A673 (cell line): ENCODE measurements at regions not wholly inside any gene's neighbourhood (a gene's known extent, or its start where the extent isn't known, plus 50 kb on each side); places are given as distances from the start of the nearest gene placed in this dataset.

Source experiments
- BruUV-seq: library from RNA; stranded (reverse); fragments of 400-500 nt; replicated peaks from 2 replicates; lab custom pipeline; 2021; lab: Mats Ljungman, UMichigan
- CTCF ChIA-PET: fragments of 300-600 bp; sonication (Branson Sonifier 250); formaldehyde crosslinking; loops from one replicate; lab custom pipeline; 2022; ENCODE audit warnings: antibody characterized with exemption; lab: Charles Lee
- POLR2A ChIA-PET: fragments of 300-600 bp; sonication (Branson Sonifier 250); formaldehyde crosslinking; loops from one replicate; lab custom pipeline; 2022; ENCODE audit warnings: antibody characterized with exemption; ENCODE audit not compliant: low non-redundant PET; lab: Charles Lee
- DNase-seq: peaks from one replicate; pipeline ENCODE4 v3.0.0-alpha.2; 2015; ENCODE audit warnings: low spot score
- H3K27ac ChIP-seq: fragments of 200-600 bp; sonication (generic); 2 replicates; pipeline ENCODE4 v1.5.1; 2016; ENCODE audit warnings: mixed run types, low read depth, mild to moderate bottlenecking, mixed read lengths, antibody characterized with exemption, low read length; ENCODE audit not compliant: poor library complexity, severe bottlenecking
- H3K27me3 ChIP-seq: fragments of 200-600 bp; sonication (generic); replicated peaks from 2 replicates; pipeline ENCODE4 v1.6.1; 2017; ENCODE audit warnings: mixed run types, low read depth, mild to moderate bottlenecking, mixed read lengths, antibody characterized with exemption, low read length; ENCODE audit not compliant: insufficient read depth, poor library complexity
- H3K36me3 ChIP-seq: fragments of 200-600 bp; sonication (generic); 2 replicates; pipeline ENCODE4 v1.6.1; 2016; ENCODE audit warnings: mixed run types, mild to moderate bottlenecking, mixed read lengths, antibody characterized with exemption, low read length; ENCODE audit not compliant: insufficient read depth, poor library complexity, severe bottlenecking
- H3K4me1 ChIP-seq: fragments of 200-600 bp; sonication (generic); 2 replicates; pipeline ENCODE4 v1.6.1; 2017; ENCODE audit warnings: mixed run types, mild to moderate bottlenecking, mixed read lengths, antibody characterized with exemption, low read length; ENCODE audit not compliant: insufficient read depth, poor library complexity, severe bottlenecking
- H3K4me3 ChIP-seq: fragments of 200-600 bp; sonication (generic); 2 replicates; pipeline ENCODE4 v1.5.1; 2016; ENCODE audit warnings: low read depth, mixed run types, mild to moderate bottlenecking, mixed read lengths, low read length; ENCODE audit not compliant: poor library complexity, severe bottlenecking
- H3K9me3 ChIP-seq: fragments of 200-600 bp; sonication (generic); 2 replicates; pipeline ENCODE4 v1.6.1; 2016; ENCODE audit warnings: mixed run types, low read depth, mild to moderate bottlenecking, mixed read lengths, antibody characterized with exemption, low read length; ENCODE audit not compliant: poor library complexity, severe bottlenecking
- CTCF ChIP-seq: fragments of 300-800, 200-600 bp; sonication (generic); conservative IDR thresholded peaks from 2 replicates; pipeline ENCODE4 v1.5.1; 2017; ENCODE audit warnings: low read depth, mild to moderate bottlenecking, antibody characterized with exemption, low read length, moderate library complexity, mixed read lengths
- EZH2 ChIP-seq: fragments of 200-600 bp; sonication (generic); IDR thresholded peaks from 2 replicates; pipeline ENCODE4 v1.6.1; 2017; ENCODE audit warnings: borderline replicate concordance, low read depth, mild to moderate bottlenecking, mixed read lengths, antibody characterized with exemption, low read length; ENCODE audit not compliant: poor library complexity, severe bottlenecking
- intact Hi-C: fragments of 100-400 bp; cut with micrococcal nuclease; formaldehyde crosslinking; loops from one replicate; pipeline ENCODE4 v1.10.0; 2022; ENCODE audit not compliant: unreplicated experiment

- DNase-seq: no peak
- no peaks in the 10 kb centered on the region for H3K9me3 ChIP-seq
- TF ChIP-seq CTCF (no peak), EZH2 (no peak)
- H3K4me1 ChIP-seq: no peaks in the 10 kb centered on the region
- H3K4me3 ChIP-seq: no peak overlapping the region
- intact Hi-C loops: no loop called here
- peaks cover 5% of the 10 kb centered on the region for H3K27me3 ChIP-seq
- no TSS peak for BruUV-seq
- ChIA-PET POLR2A (no interaction called here), CTCF (no interaction called here)
- H3K36me3 ChIP-seq: no peaks in the 10 kb centered on the region
- no peak overlapping the region for H3K27ac ChIP-seq
Measured at GRCh38 chr1:5810131-5810530, 182.1 kb downstream of the NPHP4 start.

- intact Hi-C loops: no loop called here
- no peak for DNase-seq
- Histone ChIP-seq H3K27me3 (peaks cover 5% of the 10 kb centered on the region), H3K9me3 (no peaks in the 10 kb centered on the region), H3K4me3 (no peak overlapping the region), H3K4me1 (no peaks in the 10 kb centered on the region), H3K36me3 (no peaks in the 10 kb centered on the region), H3K27ac (no peak overlapping the region)
- ChIA-PET POLR2A (no interaction called here), CTCF (no interaction called here)
- no TSS peak for BruUV-seq
- no peak for TF ChIP-seq EZH2
- no peak for TF ChIP-seq CTCF
Measured at GRCh38 chr1:5809207-5809788, 182.9 kb downstream of the NPHP4 start.

GRCh38 chr1:5803851-5804250 is 188.4 kb downstream of the NPHP4 start:
- H3K9me3 ChIP-seq: no peaks in the 10 kb centered on the region
- H3K4me1 ChIP-seq: no peaks in the 10 kb centered on the region
- intact Hi-C loops: no loop called here
- TF ChIP-seq CTCF: no peak
- TF ChIP-seq EZH2: no peak
- no peak for DNase-seq
- H3K27me3 ChIP-seq: no peaks in the 10 kb centered on the region
- ChIA-PET CTCF (no interaction called here), POLR2A (no interaction called here)
- no peaks in the 10 kb centered on the region for H3K36me3 ChIP-seq
- no TSS peak for BruUV-seq
- H3K27ac ChIP-seq: no peak overlapping the region
- no peak overlapping the region for H3K4me3 ChIP-seq
